Endothelial cell of umbilical vein (primary cell): ENCODE measurements at regions not wholly inside any gene's neighbourhood (a gene's known extent, or its start where the extent isn't known, plus 50 kb on each side); places are given as distances from the start of the nearest gene placed in this dataset.

Source experiments
- BruUV-seq: library from RNA; stranded (reverse); fragments of 400-500 nt; replicated peaks from 2 replicates; lab custom pipeline; 2021; lab: Mats Ljungman, UMichigan
- CTCF ChIA-PET: fragments of 300-600, 350-600 bp; sonication (Branson Sonifier 250); formaldehyde crosslinking; loops from one replicate; lab custom pipeline; 2021; ENCODE audit warnings: antibody characterized with exemption, inconsistent platforms; lab: Charles Lee
- POLR2A ChIA-PET: fragments of 300-600, 350-600 bp; sonication (Branson Sonifier 250); formaldehyde crosslinking; loops from one replicate; lab custom pipeline; 2021; ENCODE audit warnings: antibody characterized with exemption, inconsistent platforms; lab: Charles Lee
- DNase-seq: peaks from one replicate; pipeline ENCODE4 v3.0.0-alpha.2; 2011; ENCODE audit warnings: low read depth, low spot score
- FAIRE-seq: peaks from 2 replicates; lab custom pipeline; 2011; peaks lifted over from hg19 to GRCh38; lab: Jason Lieb, UNC
- H2AFZ ChIP-seq: 2 replicates; pipeline ENCODE4 v1.6.0; 2012; ENCODE audit warnings: low read depth, low read length, control low read depth, inconsistent platforms
- H3K27ac ChIP-seq: 2 replicates; pipeline ENCODE4 v1.5.1; 2011; ENCODE audit warnings: low read depth, mild to moderate bottlenecking, control low read depth, low read length, moderate library complexity; ENCODE audit not compliant: insufficient read depth
- H3K27me3 ChIP-seq, 2 experiments: 2 replicates each; pipeline versions ENCODE4 v1.6.0 to v1.6.1; 2011; ENCODE audit warnings: low read length in 2 of 2, mixed read lengths in 1 of 2; ENCODE audit not compliant: control insufficient read depth in 2 of 2, insufficient read depth in 2 of 2
- H3K36me3 ChIP-seq, 2 experiments: 2 replicates in 1 of 2; 3 replicates in 1 of 2; pipeline ENCODE4 v1.5.1; 2011; ENCODE audit warnings: low read length in 2 of 2, mild to moderate bottlenecking in 1 of 2, moderate library complexity in 1 of 2; ENCODE audit not compliant: control insufficient read depth in 2 of 2, insufficient read depth in 2 of 2; ENCODE audit errors: extremely low read depth in 1 of 2
- H3K4me1 ChIP-seq: 3 replicates; pipeline ENCODE4 v1.5.1; 2011; ENCODE audit warnings: mild to moderate bottlenecking, low read length; ENCODE audit not compliant: control insufficient read depth, insufficient read depth; ENCODE audit errors: extremely low read depth
- H3K4me2 ChIP-seq: 2 replicates; pipeline ENCODE4 v1.6.1; 2011; ENCODE audit warnings: low read length, control low read depth, mixed read lengths; ENCODE audit not compliant: insufficient read depth
- H3K4me3 ChIP-seq, 3 experiments: fragments of 200-600 bp in 1 of 3; sonication (generic), shearing (Covaris generic) in 1 of 3; replicated peaks in 1 of 3; 2 replicates each; pipeline ENCODE4 v1.5.1; 2011 to 2016; ENCODE audit warnings: control low read depth in 3 of 3, low read length in 3 of 3, mild to moderate bottlenecking in 2 of 3, inconsistent platforms in 1 of 3, low read depth in 1 of 3, moderate library complexity in 1 of 3; ENCODE audit not compliant: insufficient read depth in 1 of 3
- H3K79me2 ChIP-seq: 2 replicates; pipeline ENCODE4 v1.6.0; 2012; ENCODE audit warnings: low read length, inconsistent platforms; ENCODE audit not compliant: control insufficient read depth, insufficient read depth
- H3K9ac ChIP-seq: replicated peaks from 2 replicates; pipeline ENCODE3; 2011; ENCODE audit warnings: low read length, control low read depth; ENCODE audit not compliant: insufficient read depth; ENCODE audit errors: extremely low read depth
- H3K9me1 ChIP-seq: replicated peaks from 3 replicates; pipeline ENCODE4 v1.6.0; 2011; ENCODE audit warnings: mild to moderate bottlenecking, low read length; ENCODE audit not compliant: control insufficient read depth, insufficient read depth; ENCODE audit errors: extremely low read depth
- H3K9me3 ChIP-seq: replicated peaks from 2 replicates; pipeline ENCODE4 v1.5.1; 2012; ENCODE audit warnings: low read length, inconsistent platforms; ENCODE audit not compliant: control insufficient read depth, insufficient read depth
- H4K20me1 ChIP-seq: replicated peaks from 2 replicates; pipeline ENCODE3; 2011; ENCODE audit warnings: mild to moderate bottlenecking, low read length; ENCODE audit not compliant: control insufficient read depth, insufficient read depth; ENCODE audit errors: extremely low read depth
- EZH2 ChIP-seq: IDR thresholded peaks from 2 replicates; pipeline ENCODE4 v1.6.1; 2012; ENCODE audit warnings: borderline replicate concordance, low read depth, mild to moderate bottlenecking, moderate library complexity, low read length, inconsistent platforms; ENCODE audit not compliant: severe bottlenecking
- FOS ChIP-seq: IDR thresholded peaks from 2 replicates; pipeline ENCODE4 v1.6.1; 2011; ENCODE audit warnings: mild to moderate bottlenecking, low read length, moderate library complexity, borderline replicate concordance; ENCODE audit not compliant: insufficient read depth
- GATA2 ChIP-seq: IDR thresholded peaks from 2 replicates; pipeline ENCODE4 v1.7.0; 2011; ENCODE audit warnings: low read depth, mild to moderate bottlenecking, moderate library complexity, mixed read lengths, low read length; ENCODE audit not compliant: insufficient read length, insufficient read depth
- JUN ChIP-seq: IDR thresholded peaks from 2 replicates; pipeline ENCODE4 v1.6.1; 2011; ENCODE audit warnings: borderline replicate concordance, low read depth; ENCODE audit not compliant: insufficient read length, insufficient read depth
- MYC ChIP-seq: IDR thresholded peaks from one replicate; pipeline ENCODE4 v1.6.1; 2011; ENCODE audit warnings: mild to moderate bottlenecking, low read depth, low read length
- POLR2A ChIP-seq: IDR thresholded peaks from 2 replicates; pipeline ENCODE4 v1.6.1; 2012; ENCODE audit warnings: low read depth, mild to moderate bottlenecking, control low read depth, low read length
- POLR2AphosphoS5 ChIP-seq: IDR thresholded peaks from 2 replicates; pipeline ENCODE4 v1.6.1; 2012; ENCODE audit warnings: low read depth, mild to moderate bottlenecking, control low read depth, low read length, moderate library complexity; ENCODE audit not compliant: insufficient read depth
- dilution Hi-C: fragments of 300-500 bp; cut with MboI; formaldehyde crosslinking; loops from one replicate; pipeline ENCODE4 v1.15.0; 2019; ENCODE audit warnings: low sequenced_read_pairs; ENCODE audit not compliant: extremely low pct_ligation_motif_present
- intact Hi-C: fragments of 100-400 bp; cut with micrococcal nuclease; formaldehyde crosslinking; loops from one replicate; pipeline ENCODE4 v1.10.0; 2022
- TF ChIP-seq, protein P1 (sequence below), 2 donors: IDR thresholded peaks; 1 replicate in 1 of 2; 2 replicates in 1 of 2; pipeline ENCODE4 v1.5.1; 2011; ENCODE audit warnings: low read length in 2 of 2, mild to moderate bottlenecking in 2 of 2, moderate library complexity in 2 of 2, control low read depth in 1 of 2, inconsistent platforms in 1 of 2, low read depth in 1 of 2; ENCODE audit not compliant: insufficient read depth in 1 of 2; ENCODE audit errors: extremely low read depth in 1 of 2
- TF ChIP-seq, protein P2 (sequence below): IDR thresholded peaks from 2 replicates; pipeline ENCODE4 v1.6.1; 2011; ENCODE audit not compliant: insufficient read depth, insufficient read length

DNA sequence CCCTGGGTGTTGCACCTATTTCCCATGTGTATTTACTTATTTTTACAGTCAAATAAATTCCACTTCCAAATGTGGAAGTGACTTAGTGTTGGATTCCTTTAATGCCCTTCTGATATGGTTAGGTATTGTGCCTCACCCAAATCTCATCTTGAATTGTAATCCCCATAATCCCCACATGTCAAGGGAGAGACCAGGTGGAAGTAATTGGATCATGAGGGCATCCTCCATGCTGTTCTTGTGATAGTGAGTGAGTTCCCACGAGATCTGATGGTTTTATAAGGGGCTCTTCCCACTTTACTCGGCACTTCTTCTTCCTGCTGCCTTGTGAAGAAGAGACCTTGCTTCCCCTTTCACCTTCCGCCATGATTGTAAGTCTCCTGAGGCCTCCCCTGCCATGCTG, 136.9 kb downstream of the SNX10 start:
- Histone ChIP-seq H3K4me2 (no peak overlapping the region), H3K9me3 (no peaks in the 10 kb centered on the region), H4K20me1 (no peaks in the 10 kb centered on the region), H3K9ac (no peak overlapping the region), H3K4me1 (no peaks in the 10 kb centered on the region), H3K36me3 (no peaks in the 10 kb centered on the region), H3K9me1 (no peaks in the 10 kb centered on the region), H3K4me3 (no peak overlapping the region), H3K27ac (no peak overlapping the region), H3K27me3 (no peaks in the 10 kb centered on the region), H3K79me2 (no peaks in the 10 kb centered on the region), H2AFZ (no peak overlapping the region)
- CTCF ChIA-PET: interaction anchor here (2.0 kb wide), 1 partner anchor 8 kb away, joined by 4 read pairs; no protein-coding TSS in a partner anchor
- intact Hi-C loops (no loop called here), dilution Hi-C loops (no loop called here)
- no peak for FAIRE-seq
- no peak for DNase-seq
- BruUV-seq: no TSS peak
- POLR2A ChIA-PET: no interaction called here
- TF ChIP-seq EZH2 (no peak), POLR2A (no peak), POLR2AphosphoS5 (no peak), GATA2 (no peak), MYC (no peak), FOS (no peak), JUN (no peak)
- TF ChIP-seq, protein P1, sequence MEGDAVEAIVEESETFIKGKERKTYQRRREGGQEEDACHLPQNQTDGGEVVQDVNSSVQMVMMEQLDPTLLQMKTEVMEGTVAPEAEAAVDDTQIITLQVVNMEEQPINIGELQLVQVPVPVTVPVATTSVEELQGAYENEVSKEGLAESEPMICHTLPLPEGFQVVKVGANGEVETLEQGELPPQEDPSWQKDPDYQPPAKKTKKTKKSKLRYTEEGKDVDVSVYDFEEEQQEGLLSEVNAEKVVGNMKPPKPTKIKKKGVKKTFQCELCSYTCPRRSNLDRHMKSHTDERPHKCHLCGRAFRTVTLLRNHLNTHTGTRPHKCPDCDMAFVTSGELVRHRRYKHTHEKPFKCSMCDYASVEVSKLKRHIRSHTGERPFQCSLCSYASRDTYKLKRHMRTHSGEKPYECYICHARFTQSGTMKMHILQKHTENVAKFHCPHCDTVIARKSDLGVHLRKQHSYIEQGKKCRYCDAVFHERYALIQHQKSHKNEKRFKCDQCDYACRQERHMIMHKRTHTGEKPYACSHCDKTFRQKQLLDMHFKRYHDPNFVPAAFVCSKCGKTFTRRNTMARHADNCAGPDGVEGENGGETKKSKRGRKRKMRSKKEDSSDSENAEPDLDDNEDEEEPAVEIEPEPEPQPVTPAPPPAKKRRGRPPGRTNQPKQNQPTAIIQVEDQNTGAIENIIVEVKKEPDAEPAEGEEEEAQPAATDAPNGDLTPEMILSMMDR (IDR thresholded peaks at IDR 0.05; ENCODE audit: extremely low read depth in 1 of 2, insufficient read depth in 1 of 2, low read depth in 1 of 2, low read length in 2 of 2): no peak
- TF ChIP-seq, protein P2, sequence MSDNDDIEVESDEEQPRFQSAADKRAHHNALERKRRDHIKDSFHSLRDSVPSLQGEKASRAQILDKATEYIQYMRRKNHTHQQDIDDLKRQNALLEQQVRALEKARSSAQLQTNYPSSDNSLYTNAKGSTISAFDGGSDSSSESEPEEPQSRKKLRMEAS: no peak
